Gastroesophageal sphincter (tissue), 4 donors: ENCODE measurements at regions not wholly inside any gene's neighbourhood (a gene's known extent, or its start where the extent isn't known, plus 50 kb on each side); places are given as distances from the start of the nearest gene placed in this dataset.
"Not testable (repeated sequence)": the region's sequence is repeated elsewhere in the genome, so short reads cannot be mapped to it uniquely, and the experiment has no call there.

Source experiments
- ATAC-seq: fragments of 150-250 bp; one replicate; pipeline ENCODE4 v1.9.1; 2016; ENCODE audit warnings: mild to moderate bottlenecking, moderate library complexity
- H3K27ac ChIP-seq, 4 donors: fragments of 200-600 bp; sonication (generic) in 3 of 4; 1 replicate in 3 of 4; 2 replicates in 1 of 4; pipeline ENCODE4 v1.5.1; 2016 to 2019
- H3K27me3 ChIP-seq: fragments of 200-600 bp; sonication (generic); one replicate; pipeline ENCODE4 v1.5.1; 2019
- H3K36me3 ChIP-seq, 2 donors: fragments of 200-600 bp; sonication (generic); one replicate each; pipeline ENCODE4 v1.5.1; 2019; ENCODE audit warnings: control low read depth in 1 of 2
- H3K4me1 ChIP-seq, 3 donors: fragments of 200-600 bp; sonication (generic); 1 replicate in 2 of 3; 2 replicates in 1 of 3; pipeline ENCODE4 v1.5.1; 2016 to 2019; ENCODE audit warnings: control low read depth in 2 of 3
- H3K4me3 ChIP-seq, 2 donors: fragments of 200-600 bp; sonication (generic); one replicate each; pipeline ENCODE4 v1.5.1; 2019; ENCODE audit warnings: mild to moderate bottlenecking in 1 of 2, moderate library complexity in 1 of 2
- H3K9me3 ChIP-seq, 3 donors: fragments of 200-600 bp; sonication (generic); one replicate each; pipeline ENCODE4 v1.5.1; 2017 to 2019; ENCODE audit warnings: control low read depth in 2 of 3
- CTCF ChIP-seq, 4 experiments: fragments of 200-600 bp in 2 of 4; fragments of 450-650 bp in 2 of 4; sonication (generic) in 1 of 4; IDR thresholded peaks; one replicate each; pipeline ENCODE4 v1.5.1; 2017 to 2019; ENCODE audit warnings: antibody characterized with exemption in 4 of 4, mild to moderate bottlenecking in 2 of 4, moderate library complexity in 2 of 4
- EP300 ChIP-seq: sonication (generic); formaldehyde crosslinking; IDR thresholded peaks from one replicate; pipeline ENCODE4 v1.6.1; 2017; ENCODE audit warnings: antibody characterized with exemption, mild to moderate bottlenecking
- POLR2A ChIP-seq, 2 donors: fragments of 450-650 bp; IDR thresholded peaks; one replicate each; pipeline ENCODE4 v1.6.1; 2017; ENCODE audit warnings: antibody characterized with exemption in 2 of 2, mild to moderate bottlenecking in 2 of 2, moderate library complexity in 1 of 2
- POLR2AphosphoS5 ChIP-seq: sonication (generic); formaldehyde crosslinking; IDR thresholded peaks from one replicate; pipeline ENCODE4 v1.6.1; 2017; ENCODE audit warnings: antibody characterized with exemption
- WGBS, 2 donors: methylation state at CpG; one replicate each; pipeline ENCODE4 v1.1.5; 2018; ENCODE audit warnings: low coverage in 1 of 2; 5-methylcytosine and 5-hydroxymethylcytosine counted together

GRCh38 chr12:131222329-131223139, 268.8 kb downstream of the ADGRD1 start:
- TF ChIP-seq POLR2A (IDR thresholded peaks at IDR 0.05) (no peak), EP300 (no peak), POLR2AphosphoS5 (no peak), CTCF (IDR thresholded peaks at IDR 0.05) (no peak)
- ATAC-seq: no peak
- H3K4me3 ChIP-seq: no peak overlapping the region

GRCh38 chr12:131223171-131223761, 269.6 kb downstream of the ADGRD1 start:
- no peaks in the 10 kb centered on the region for H3K9me3 ChIP-seq
- no peak overlapping the region for H3K4me3 ChIP-seq
- H3K27ac ChIP-seq: no peak overlapping the region
- peaks cover 42% of the 10 kb centered on the region for H3K27me3 ChIP-seq
- H3K36me3 ChIP-seq: no peaks in the 10 kb centered on the region
- no peak for ATAC-seq
- no peak for TF ChIP-seq POLR2A (IDR thresholded peaks at IDR 0.05)
- no peak for TF ChIP-seq POLR2AphosphoS5
- no peak for TF ChIP-seq CTCF (IDR thresholded peaks at IDR 0.05)
- TF ChIP-seq EP300: no peak
- no peaks in the 10 kb centered on the region for H3K4me1 ChIP-seq
- WGBS, 2 donors: 93 to 100% methylated on average over 2 to 25 of the region's 31 CpGs

More at GRCh38 chr12:131222329-131223139, 268.8 kb downstream of the ADGRD1 start:
- Histone ChIP-seq H3K27ac (no peak overlapping the region), H3K36me3 (no peaks in the 10 kb centered on the region), H3K9me3 (no peaks in the 10 kb centered on the region), H3K27me3 (peaks cover 48% of the 10 kb centered on the region), H3K4me1 (no peaks in the 10 kb centered on the region)
- 12 to 89% methylated on average over 3 of the region's 22 CpGs for WGBS, 2 donors

GRCh38 chr12:131223791-131224225, 270.1 kb downstream of the ADGRD1 start:
- no peaks in the 10 kb centered on the region for H3K36me3 ChIP-seq
- no peak overlapping the region for H3K27ac ChIP-seq
- H3K4me3 ChIP-seq: no peak overlapping the region
- H3K9me3 ChIP-seq: no peaks in the 10 kb centered on the region
- 78% methylated on average over 6 of the region's 13 CpGs; no CpG with 5 or more reads in 1 of the 2 donors for WGBS, 2 donors
- peaks cover 37% of the 10 kb centered on the region for H3K27me3 ChIP-seq
- no peaks in the 10 kb centered on the region for H3K4me1 ChIP-seq
- ATAC-seq: no peak
- TF ChIP-seq POLR2A (IDR thresholded peaks at IDR 0.05): no peak
- no peak for TF ChIP-seq POLR2AphosphoS5
- no peak for TF ChIP-seq EP300
- no peak for TF ChIP-seq CTCF (IDR thresholded peaks at IDR 0.05)

GRCh38 chr12:131224226-131225065, 270.7 kb downstream of the ADGRD1 start:
- peaks cover 31% of the 10 kb centered on the region for H3K27me3 ChIP-seq
- not testable (repeated sequence) for H3K27ac ChIP-seq, H3K4me3 ChIP-seq, H3K9me3 ChIP-seq, H3K36me3 ChIP-seq, H3K4me1 ChIP-seq
- 71 to 73% methylated on average over 3 to 6 of the region's 17 CpGs for WGBS, 2 donors
- ATAC-seq: peak; percentile 15

- no CpG with 5 or more reads among the region's 12 CpGs for WGBS, 2 donors
- H3K9me3 ChIP-seq, H3K27ac ChIP-seq, H3K36me3 ChIP-seq, ATAC-seq, H3K4me1 ChIP-seq, H3K4me3 ChIP-seq: not testable (repeated sequence)
- H3K27me3 ChIP-seq: peaks cover 25% of the 10 kb centered on the region
Observed at GRCh38 chr12:131225066-131225380, 271.3 kb downstream of the ADGRD1 start.
